ENCODE measurements at regions not wholly inside any gene's neighbourhood (a gene's known extent, or its start where the extent isn't known, plus 50 kb on each side); places are given as distances from the start of the nearest gene placed in this dataset.

DNA sequence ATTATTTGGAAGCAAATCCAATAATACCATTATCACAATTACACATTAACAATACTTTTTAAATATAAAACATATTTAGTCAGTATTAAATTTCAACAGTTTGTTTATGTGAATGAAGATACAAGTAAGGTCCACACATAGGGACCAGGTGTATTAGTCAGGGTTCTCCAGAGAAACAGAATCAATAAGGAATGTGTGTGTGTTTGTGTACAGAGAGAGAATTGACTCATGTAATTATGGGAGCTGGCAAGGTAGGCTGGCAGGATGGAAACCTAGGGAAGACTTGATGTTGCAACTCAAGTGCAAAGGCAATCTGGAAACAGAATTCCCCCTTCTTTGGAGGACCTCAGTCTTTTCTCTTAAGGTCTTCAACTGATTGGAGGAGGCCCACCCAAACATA lies 123.2 kb upstream of the OTX2 start:
- Histone ChIP-seq H3K9me3 (replicated peaks; ENCODE audit: control insufficient read depth, insufficient read depth, low read depth, low read length) (no peaks in the 10 kb centered on the region), H4K20me1 (replicated peaks; ENCODE audit: control insufficient read depth, insufficient read depth, low read length) (no peaks in the 10 kb centered on the region), H3K27ac (ENCODE audit: extremely low read depth, low read depth, low read length) (no peak overlapping the region), H3K4me1 (replicated peaks in 1 of 2; ENCODE audit: control insufficient read depth in 2 of 2, insufficient read depth in 2 of 2, low read length in 2 of 2) (no peaks in the 10 kb centered on the region), H3K9ac (ENCODE audit: insufficient read depth in 1 of 2, low read depth in 2 of 2, low read length in 2 of 2) (no peak overlapping the region), H3K9me1 (ENCODE audit: control insufficient read depth, insufficient read depth, low read length) (no peaks in the 10 kb centered on the region), H3K4me2 (ENCODE audit: insufficient read depth, low read length) (no peak overlapping the region), H3K36me3 (ENCODE audit: control insufficient read depth, insufficient read depth, low read length) (no peaks in the 10 kb centered on the region), H3K4me3 (no peak overlapping the region), H3K79me2 (ENCODE audit: control insufficient read depth, insufficient read depth, low read length) (no peaks in the 10 kb centered on the region), H2AFZ (ENCODE audit: low read depth, low read length) (no peak overlapping the region), H3K27me3 (ENCODE audit: control insufficient read depth in 2 of 2, insufficient read depth in 2 of 2, low read length in 2 of 2) (no peaks in the 10 kb centered on the region)
- intact Hi-C loops (cut with micrococcal nuclease) (no loop called here), in situ Hi-C loops (cut with MboI) (no loop called here)
- CTCF ChIA-PET (ENCODE audit: low intra/inter-chr PET ratio), result no interaction called here
- TF ChIP-seq ZNF143 (CRISPR knock-in tag; IDR thresholded peaks at IDR 0.05) (no peak), CCNT2 (IDR thresholded peaks at IDR 0.05; ENCODE audit: borderline replicate concordance, extremely low read depth, insufficient read length, low read depth, low read length) (no peak), ZNF134 (CRISPR knock-in tag; conservative IDR thresholded peaks at IDR 0.05) (peak; percentile 71), HNRNPK (IDR thresholded peaks at IDR 0.05; ENCODE audit: low read depth, low read length, poor library complexity, severe bottlenecking) (no peak)
- ATAC-seq (no peak), DNase-seq (ENCODE audit: extremely low read depth in 1 of 4, low spot score in 3 of 4) (no peak), FAIRE-seq (no peak)
- POLR2A ChIA-PET, result interaction anchor here (0.6 to 1.1 kb wide), 3 partner anchors 18 to 223 kb away, joined by 3 read pairs; no protein-coding TSS in a partner anchor
- no TSS peak for BruUV-seq (replicated peaks)

DNA sequence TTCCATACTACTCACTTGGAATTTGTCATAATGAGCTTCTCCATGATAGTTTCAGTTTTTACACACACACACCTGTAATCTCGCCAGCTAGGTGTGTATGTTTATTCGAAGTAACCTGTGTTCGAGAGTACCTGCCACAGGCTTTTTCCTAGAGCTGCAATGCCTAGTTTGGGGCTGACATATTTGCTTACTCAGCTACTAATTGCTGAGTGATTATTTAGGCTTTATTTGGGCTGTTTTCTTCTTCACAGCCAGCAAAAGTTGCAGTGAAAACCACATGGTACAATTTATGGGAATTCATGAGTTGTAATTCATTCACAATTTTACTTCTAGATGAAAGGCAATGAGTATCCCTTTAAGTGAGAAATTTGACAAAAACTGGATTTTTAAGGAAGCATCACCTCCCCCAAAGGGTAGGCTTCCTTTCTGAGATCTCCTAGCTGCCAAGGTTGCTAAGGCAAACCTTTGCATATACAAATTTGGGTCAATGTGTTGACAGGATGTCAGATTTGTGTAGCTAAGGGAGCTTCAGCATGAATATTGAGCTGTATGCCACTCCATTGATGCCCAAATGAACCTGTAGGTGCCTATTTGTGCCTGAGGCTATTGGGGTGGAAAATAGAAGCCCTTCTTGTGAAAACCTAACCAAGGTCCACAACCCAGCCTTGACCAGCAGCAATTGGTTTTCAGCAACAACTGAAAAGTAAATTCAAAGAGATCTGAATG lies 108.7 kb upstream of the OTX2 start:
- H3K27me3 ChIP-seq (ENCODE audit: control insufficient read depth in 2 of 2, insufficient read depth in 2 of 2, low read length in 2 of 2), result no peaks in the 10 kb centered on the region; a peak in 1 of 5 replicates
- no peak overlapping the region for H3K4me3 ChIP-seq
- FAIRE-seq, result no peak
- CTCF ChIA-PET (ENCODE audit: low intra/inter-chr PET ratio), result no interaction called here
- no peaks in the 10 kb centered on the region for H4K20me1 ChIP-seq (replicated peaks; ENCODE audit: control insufficient read depth, insufficient read depth, low read length)
- H3K4me2 ChIP-seq (ENCODE audit: insufficient read depth, low read length), result no peak overlapping the region
- TF ChIP-seq OTX1 (CRISPR knock-in tag; IDR thresholded peaks at IDR 0.05) (no peak), PRPF4 (IDR thresholded peaks at IDR 0.05; ENCODE audit: insufficient read depth, low read depth, low read length, poor library complexity, severe bottlenecking) (no peak), ZNF316 (IDR thresholded peaks at IDR 0.05) (peak; percentile 22; the same call in 1 of the 2 replicates)
- POLR2A ChIA-PET, result interaction anchor here (0.7 kb wide), 1 partner anchor 60 kb away, joined by 3 read pairs; no protein-coding TSS in a partner anchor
- H3K4me1 ChIP-seq (replicated peaks in 1 of 2; ENCODE audit: control insufficient read depth in 2 of 2, insufficient read depth in 2 of 2, low read length in 2 of 2), result no peaks in the 10 kb centered on the region
- no peak overlapping the region for H3K9ac ChIP-seq (ENCODE audit: insufficient read depth in 1 of 2, low read depth in 2 of 2, low read length in 2 of 2)
- 0% methylated on average over 3 of the region's 3 CpGs for WGBS (ENCODE audit: insufficient coverage, low coverage, missing lambda C conversion rate)
- H2AFZ ChIP-seq (ENCODE audit: low read depth, low read length), result no peak overlapping the region
- no peak for DNase-seq (ENCODE audit: extremely low read depth in 1 of 4, low spot score in 3 of 4)
- no peaks in the 10 kb centered on the region for H3K9me1 ChIP-seq (ENCODE audit: control insufficient read depth, insufficient read depth, low read length)
- BruUV-seq (replicated peaks), result no TSS peak
- H3K27ac ChIP-seq (ENCODE audit: extremely low read depth, low read depth, low read length), result no peak overlapping the region
- in situ Hi-C loops (cut with MboI), result no loop called here
- H3K9me3 ChIP-seq (replicated peaks; ENCODE audit: control insufficient read depth, insufficient read depth, low read depth, low read length), result no peaks in the 10 kb centered on the region
- ATAC-seq, result no peak
- H3K36me3 ChIP-seq (ENCODE audit: control insufficient read depth, insufficient read depth, low read length), result no peaks in the 10 kb centered on the region
- H3K79me2 ChIP-seq (ENCODE audit: control insufficient read depth, insufficient read depth, low read length), result no peaks in the 10 kb centered on the region
- intact Hi-C loops (cut with micrococcal nuclease), result no loop called here

All from K562 (cell line).